GM12872 (cell line): ENCODE measurements at regions not wholly inside any gene's neighbourhood (a gene's known extent, or its start where the extent isn't known, plus 50 kb on each side); places are given as distances from the start of the nearest gene placed in this dataset.

Source experiments
- CTCF ChIP-seq: IDR thresholded peaks from 3 replicates; pipeline ENCODE4 v1.5.1; 2011; ENCODE audit warnings: low read depth, mild to moderate bottlenecking, low read length, moderate library complexity; ENCODE audit not compliant: insufficient read depth

GRCh38 chr13:60242043-60242595 lies 78.4 kb upstream of the DIAPH3 start:
- no peak for TF ChIP-seq CTCF

- no peak for TF ChIP-seq CTCF
These were observed 80.7 kb upstream of the DIAPH3 start for GRCh38 chr13:60244381-60244780.

- no peak for TF ChIP-seq CTCF
These were observed 94.6 kb upstream of the DIAPH3 start for GRCh38 chr13:60258349-60258748.

- peak; percentile 11; the same call in 1 of the 3 replicates for TF ChIP-seq CTCF
These were observed 96.7 kb upstream of the DIAPH3 start for GRCh38 chr13:60260440-60260839.

- no peak for TF ChIP-seq CTCF
These were observed 98.0 kb upstream of the DIAPH3 start for GRCh38 chr13:60261432-60262351.

GRCh38 chr13:60265566-60265965 lies 101.8 kb upstream of the DIAPH3 start:
- no peak for TF ChIP-seq CTCF

- TF ChIP-seq CTCF, result no peak
These were observed 103.9 kb upstream of the DIAPH3 start for GRCh38 chr13:60267498-60268202.
